IMR-90 (cell line): ENCODE measurements at regions not wholly inside any gene's neighbourhood (a gene's known extent, or its start where the extent isn't known, plus 50 kb on each side); places are given as distances from the start of the nearest gene placed in this dataset.

Experiments
- ATAC-seq: fragments of 200-7000 bp; cut with Tn5 transposase; 2 replicates; pipeline ENCODE4 v1.9.1; 2020; ENCODE audit warnings: low read depth, mild to moderate bottlenecking, moderate library complexity
- BruUV-seq: library from RNA; stranded (reverse); fragments of 400-500 nt; replicated peaks from 2 replicates; lab custom pipeline; 2021; lab: Mats Ljungman, UMichigan
- CTCF ChIA-PET: fragments of 300-600 bp; formaldehyde crosslinking; extraction: SDS; loops from one replicate; lab custom pipeline; 2021; ENCODE audit warnings: antibody characterized with exemption; lab: Yijun Ruan, JAX
- POLR2A ChIA-PET: fragments of 300-600 bp; sonication (Branson Sonifier 250); formaldehyde crosslinking; loops from one replicate; lab custom pipeline; 2022; ENCODE audit warnings: antibody characterized with exemption; ENCODE audit not compliant: unreplicated experiment; lab: Charles Lee
- DNase-seq: peaks from one replicate; pipeline ENCODE4 v3.0.0; 2013
- H2AFZ ChIP-seq: replicated peaks from 2 replicates; pipeline ENCODE3; 2013; ENCODE audit warnings: low read length, mild to moderate bottlenecking; ENCODE audit not compliant: poor library complexity
- H2AK5ac ChIP-seq: 2 replicates; pipeline ENCODE4 v1.6.1; 2013; ENCODE audit warnings: low read depth, low read length, inconsistent platforms
- H2AK9ac ChIP-seq: replicated peaks from 2 replicates; pipeline ENCODE3; 2013; ENCODE audit warnings: mild to moderate bottlenecking, low read depth, low read length, moderate library complexity; ENCODE audit not compliant: poor library complexity
- H2BK120ac ChIP-seq: 2 replicates; pipeline ENCODE4 v1.6.1; 2013; ENCODE audit warnings: low read depth, low read length, inconsistent platforms
- H2BK15ac ChIP-seq: 3 replicates; pipeline ENCODE4 v1.6.1; 2013; ENCODE audit warnings: low read depth, low read length, inconsistent platforms
- H2BK20ac ChIP-seq: 2 replicates; pipeline ENCODE4 v1.6.1; 2013; ENCODE audit warnings: low read depth, mild to moderate bottlenecking, inconsistent platforms, low read length, moderate library complexity
- H2BK5ac ChIP-seq: 2 replicates; pipeline ENCODE4 v1.6.1; 2013; ENCODE audit warnings: mild to moderate bottlenecking, low read depth, low read length, inconsistent platforms; ENCODE audit not compliant: poor library complexity, severe bottlenecking
- H3K14ac ChIP-seq: replicated peaks from 2 replicates; pipeline ENCODE4 v1.6.1; 2013; ENCODE audit warnings: low read depth, low read length, inconsistent platforms
- H3K18ac ChIP-seq: 2 replicates; pipeline ENCODE4 v1.6.1; 2013; ENCODE audit warnings: low read depth, low read length, control low read depth
- H3K23ac ChIP-seq: 2 replicates; pipeline ENCODE4 v1.6.1; 2013; ENCODE audit warnings: low read depth, low read length, inconsistent platforms
- H3K27ac ChIP-seq: 2 replicates; pipeline ENCODE4 v1.5.1; 2013; ENCODE audit warnings: mild to moderate bottlenecking, control low read depth, low read length; ENCODE audit not compliant: insufficient read depth
- H3K27me3 ChIP-seq: 2 replicates; pipeline ENCODE4 v1.6.1; 2013; ENCODE audit warnings: low read length; ENCODE audit not compliant: control insufficient read depth, insufficient read depth
- H3K36me3 ChIP-seq: 2 replicates; pipeline ENCODE4 v1.6.1; 2013; ENCODE audit warnings: low read length, mixed read lengths; ENCODE audit not compliant: control insufficient read depth, insufficient read depth
- H3K4ac ChIP-seq: 2 replicates; pipeline ENCODE4 v1.6.1; 2013; ENCODE audit warnings: low read depth, low read length, inconsistent platforms
- H3K4me1 ChIP-seq: 2 replicates; pipeline ENCODE4 v1.6.1; 2013; ENCODE audit warnings: low read length, mixed read lengths; ENCODE audit not compliant: control insufficient read depth, insufficient read depth
- H3K4me2 ChIP-seq: 2 replicates; pipeline ENCODE4 v1.6.1; 2013; ENCODE audit warnings: low read depth, mild to moderate bottlenecking, control low read depth, low read length, moderate library complexity
- H3K4me3 ChIP-seq: 2 replicates; pipeline ENCODE4 v1.5.1; 2013; ENCODE audit warnings: low read depth, mild to moderate bottlenecking, control low read depth, low read length, moderate library complexity; ENCODE audit not compliant: insufficient read depth
- H3K56ac ChIP-seq: 2 replicates; pipeline ENCODE4 v1.6.1; 2013; ENCODE audit warnings: low read length, inconsistent platforms; ENCODE audit not compliant: insufficient read depth; ENCODE audit errors: extremely low read depth
- H3K79me1 ChIP-seq, 2 experiments: 2 replicates each; pipeline ENCODE4 v1.6.1; 2013; ENCODE audit warnings: low read length in 2 of 2, inconsistent platforms in 1 of 2, low read depth in 1 of 2
- H3K9ac ChIP-seq: 2 replicates; pipeline ENCODE4 v1.6.1; 2013; ENCODE audit warnings: low read depth, low read length, control low read depth
- H3K9me1 ChIP-seq: 2 replicates; pipeline ENCODE4 v1.6.1; 2013; ENCODE audit warnings: low read length, inconsistent platforms; ENCODE audit not compliant: insufficient read depth
- H3K9me3 ChIP-seq: 2 replicates; pipeline ENCODE4 v1.6.1; 2013; ENCODE audit warnings: low read length; ENCODE audit not compliant: control insufficient read depth, insufficient read depth
- H4K20me1 ChIP-seq: 2 replicates; pipeline ENCODE4 v1.6.1; 2013; ENCODE audit warnings: low read length, inconsistent platforms; ENCODE audit not compliant: insufficient read depth
- H4K5ac ChIP-seq: 2 replicates; pipeline ENCODE4 v1.6.1; 2013; ENCODE audit warnings: mild to moderate bottlenecking, low read depth, low read length, control low read depth
- H4K8ac ChIP-seq, 2 experiments: 2 replicates each; pipeline ENCODE4 v1.6.1; 2013; ENCODE audit warnings: low read depth in 2 of 2, low read length in 2 of 2, control low read depth in 1 of 2, inconsistent platforms in 1 of 2
- H4K91ac ChIP-seq: 2 replicates; pipeline ENCODE4 v1.6.1; 2013; ENCODE audit warnings: low read depth, low read length, inconsistent platforms; ENCODE audit not compliant: insufficient read depth
- BHLHE40 ChIP-seq: fragments of 150-350 bp; IDR thresholded peaks from 2 replicates; pipeline ENCODE4 v1.6.1; 2016; ENCODE audit warnings: mild to moderate bottlenecking, low read depth, low read length
- CEBPB ChIP-seq: IDR thresholded peaks from 2 replicates; pipeline ENCODE4 v1.6.1; 2012; ENCODE audit warnings: low read depth, low read length, improper control_type of control experiment
- CHD1 ChIP-seq: IDR thresholded peaks from 2 replicates; pipeline ENCODE4 v1.6.1; 2012; ENCODE audit warnings: low read depth, low read length, improper control_type of control experiment
- ELK1 ChIP-seq: fragments of 150-350 bp; IDR thresholded peaks from 2 replicates; pipeline ENCODE4 v1.6.1; 2016; ENCODE audit warnings: low read depth, mild to moderate bottlenecking, low read length, moderate library complexity, borderline replicate concordance
- FOS ChIP-seq: fragments of 150-350 bp; IDR thresholded peaks from 2 replicates; pipeline ENCODE4 v1.6.1; 2016; ENCODE audit warnings: low read depth, low read length
- MAFK ChIP-seq: IDR thresholded peaks from 2 replicates; pipeline ENCODE4 v1.6.1; 2012; ENCODE audit warnings: low read depth, low read length, improper control_type of control experiment
- MAZ ChIP-seq: IDR thresholded peaks from 2 replicates; pipeline ENCODE4 v1.6.1; 2012; ENCODE audit warnings: low read depth, mild to moderate bottlenecking, low read length, improper control_type of control experiment, moderate library complexity, borderline replicate concordance
- MXI1 ChIP-seq: IDR thresholded peaks from 2 replicates; pipeline ENCODE4 v1.6.1; 2012; ENCODE audit warnings: low read depth, mild to moderate bottlenecking, low read length, moderate library complexity, borderline replicate concordance
- NFE2L2 ChIP-seq: fragments of 150-350 bp; IDR thresholded peaks from 2 replicates; pipeline ENCODE4 v1.6.1; 2016; ENCODE audit warnings: low read depth, mild to moderate bottlenecking, low read length
- POLR2A ChIP-seq: IDR thresholded peaks from 2 replicates; pipeline ENCODE4 v1.6.1; 2012; ENCODE audit warnings: mild to moderate bottlenecking, low read depth, low read length
- RAD21 ChIP-seq: IDR thresholded peaks from 2 replicates; pipeline ENCODE4 v1.6.1; 2012; ENCODE audit warnings: low read length, improper control_type of control experiment
- RCOR1 ChIP-seq: IDR thresholded peaks from 2 replicates; pipeline ENCODE4 v1.6.1; 2012; ENCODE audit warnings: mild to moderate bottlenecking, low read length, improper control_type of control experiment; ENCODE audit not compliant: insufficient replicate concordance
- RFX5 ChIP-seq: IDR thresholded peaks from 2 replicates; pipeline ENCODE4 v1.8.0; 2012; ENCODE audit warnings: low read depth, mild to moderate bottlenecking, low read length, moderate library complexity
- SMC3 ChIP-seq: fragments of 150-350 bp; IDR thresholded peaks from 2 replicates; pipeline ENCODE4 v1.6.1; 2016; ENCODE audit warnings: low read depth, mild to moderate bottlenecking, antibody characterized with exemption, low read length, moderate library complexity
- USF2 ChIP-seq: fragments of 150-350 bp; IDR thresholded peaks from 2 replicates; pipeline ENCODE4 v1.6.1; 2017; ENCODE audit warnings: mild to moderate bottlenecking, antibody characterized with exemption, low read length, low read depth
- WGBS, 2 experiments: methylation state at CpG; one replicate each; pipeline versions ENCODE4 v1.1.5 to v1.1.7; 2013; ENCODE audit warnings: missing lambda C conversion rate in 2 of 2; ENCODE audit not compliant: insufficient read length in 1 of 2; ENCODE audit errors: extremely low coverage in 2 of 2; 5-methylcytosine and 5-hydroxymethylcytosine counted together
- dilution Hi-C: fragments of 300-500 bp; cut with HindIII; formaldehyde crosslinking; loops from one replicate; pipeline ENCODE4 v1.14.3; 2018; ENCODE audit warnings: low sequenced_read_pairs; ENCODE audit not compliant: unreplicated experiment
- in situ Hi-C: fragments of 300-500 bp; cut with MboI; formaldehyde crosslinking; loops from 3 replicates; pipeline ENCODE4 v1.14.3; 2019; ENCODE audit warnings: low sequenced_read_pairs, inconsistent platforms, mixed read lengths
- intact Hi-C: fragments of 100-400 bp; cut with micrococcal nuclease; formaldehyde crosslinking; loops from 2 replicates; pipeline ENCODE4 v1.10.0; 2022

- intact Hi-C loops (loop anchor here (5.0 kb wide), 1 partner anchor 125 kb away; no protein-coding TSS in a partner anchor), in situ Hi-C loops (no loop called here), dilution Hi-C loops (no loop called here)
- TF ChIP-seq RAD21, result no peak
- no peak for TF ChIP-seq RCOR1
- no peak for TF ChIP-seq FOS
- no peak for TF ChIP-seq USF2
- TF ChIP-seq CEBPB, result no peak
- no peak for TF ChIP-seq BHLHE40
- no peak for TF ChIP-seq POLR2A
- no peak for TF ChIP-seq RFX5
- TF ChIP-seq ELK1, result no peak
- TF ChIP-seq SMC3, result no peak
- no peak for TF ChIP-seq MAZ
- TF ChIP-seq MXI1, result no peak
- no peak for TF ChIP-seq CHD1
- no peak for TF ChIP-seq MAFK
- no peak for TF ChIP-seq NFE2L2
- Histone ChIP-seq H4K8ac (no peak overlapping the region), H2BK20ac (no peak overlapping the region), H3K56ac (no peak overlapping the region), H4K20me1 (no peaks in the 10 kb centered on the region), H3K18ac (no peak overlapping the region), H3K14ac (no peak overlapping the region), H3K23ac (no peak overlapping the region), H3K79me1 (no peaks in the 10 kb centered on the region), H2AK5ac (no peak overlapping the region), H3K9ac (no peak overlapping the region), H3K4ac (no peak overlapping the region), H2AFZ (no peak overlapping the region), H3K4me1 (no peaks in the 10 kb centered on the region), H3K9me1 (no peaks in the 10 kb centered on the region), H4K91ac (no peak overlapping the region), H3K27me3 (no peaks in the 10 kb centered on the region; the same call in 1 of the 2 replicates), H3K4me2 (no peak overlapping the region), H2BK120ac (no peak overlapping the region), H2BK15ac (no peak overlapping the region), H3K4me3 (no peak overlapping the region), H2BK5ac (no peak overlapping the region), H2AK9ac (no peak overlapping the region), H3K9me3 (no peaks in the 10 kb centered on the region), H3K27ac (no peak overlapping the region), H3K36me3 (no peaks in the 10 kb centered on the region), H4K5ac (no peak overlapping the region)
- ChIA-PET POLR2A (no interaction called here), CTCF (no interaction called here)
- no CpG with 5 or more reads among the region's 10 CpGs for WGBS, 2 experiments
- DNase-seq (no peak), ATAC-seq (no peak)
- BruUV-seq, result no TSS peak
Observed at GRCh38 chr17:79231766-79232287, 157.2 kb downstream of the ENGASE start.
